Stomach (tissue), 4 donors: ENCODE measurements at regions not wholly inside any gene's neighbourhood (a gene's known extent, or its start where the extent isn't known, plus 50 kb on each side); places are given as distances from the start of the nearest gene placed in this dataset.

Source experiments
- EP300 ChIP-seq: sonication (generic); formaldehyde crosslinking; IDR thresholded peaks from one replicate; pipeline ENCODE4 v1.6.1; 2017; ENCODE audit warnings: antibody characterized with exemption
- TF ChIP-seq, protein P1 (sequence below), 7 experiments: fragments of 450-650 bp in 4 of 7; fragments of 200-600 bp in 3 of 7; sonication (generic) in 3 of 7; IDR thresholded peaks; one replicate each; pipeline ENCODE4 v1.5.1; 2016 to 2019; ENCODE audit warnings: antibody characterized with exemption in 7 of 7, control low read depth in 2 of 7, mild to moderate bottlenecking in 1 of 7

DNA sequence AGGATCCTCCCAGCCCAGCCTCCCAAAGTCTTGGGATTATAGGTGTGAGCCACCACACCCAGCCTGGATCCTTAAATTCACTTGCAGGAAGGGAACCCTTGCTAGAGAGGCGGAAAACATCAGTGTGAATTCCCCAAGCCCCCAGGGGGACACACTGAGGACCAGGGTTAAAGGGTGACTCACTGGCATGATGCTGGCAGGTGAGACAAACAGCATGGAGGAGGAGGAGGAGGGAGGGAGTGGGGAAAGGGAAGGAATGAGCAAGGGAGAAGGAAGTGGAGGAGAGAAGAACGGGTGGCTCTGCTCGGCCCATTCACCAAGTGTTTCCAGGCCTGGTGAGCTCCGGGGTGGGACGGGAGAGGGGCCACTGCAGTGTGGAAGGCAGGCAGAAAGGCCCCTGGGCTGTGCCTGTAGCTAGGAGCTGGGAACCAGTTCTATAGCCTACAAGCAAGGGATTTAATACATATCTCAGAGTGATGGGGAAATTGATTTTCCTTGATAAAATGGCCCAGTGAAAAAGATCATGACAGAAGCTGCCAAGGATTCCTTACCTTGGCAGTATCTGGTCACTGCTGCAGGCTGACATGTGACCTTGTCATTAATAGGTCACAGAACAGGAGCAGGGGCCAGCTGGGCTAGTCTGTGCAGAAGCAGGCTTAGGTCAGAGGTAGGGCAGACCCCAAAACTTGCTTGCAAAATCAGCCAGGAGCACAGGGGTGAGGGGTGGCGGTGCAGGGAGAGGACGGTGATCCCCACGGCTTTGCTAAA is 370.2 kb downstream of the SHANK2 start:
- TF ChIP-seq EP300: no peak
- TF ChIP-seq, protein P1, sequence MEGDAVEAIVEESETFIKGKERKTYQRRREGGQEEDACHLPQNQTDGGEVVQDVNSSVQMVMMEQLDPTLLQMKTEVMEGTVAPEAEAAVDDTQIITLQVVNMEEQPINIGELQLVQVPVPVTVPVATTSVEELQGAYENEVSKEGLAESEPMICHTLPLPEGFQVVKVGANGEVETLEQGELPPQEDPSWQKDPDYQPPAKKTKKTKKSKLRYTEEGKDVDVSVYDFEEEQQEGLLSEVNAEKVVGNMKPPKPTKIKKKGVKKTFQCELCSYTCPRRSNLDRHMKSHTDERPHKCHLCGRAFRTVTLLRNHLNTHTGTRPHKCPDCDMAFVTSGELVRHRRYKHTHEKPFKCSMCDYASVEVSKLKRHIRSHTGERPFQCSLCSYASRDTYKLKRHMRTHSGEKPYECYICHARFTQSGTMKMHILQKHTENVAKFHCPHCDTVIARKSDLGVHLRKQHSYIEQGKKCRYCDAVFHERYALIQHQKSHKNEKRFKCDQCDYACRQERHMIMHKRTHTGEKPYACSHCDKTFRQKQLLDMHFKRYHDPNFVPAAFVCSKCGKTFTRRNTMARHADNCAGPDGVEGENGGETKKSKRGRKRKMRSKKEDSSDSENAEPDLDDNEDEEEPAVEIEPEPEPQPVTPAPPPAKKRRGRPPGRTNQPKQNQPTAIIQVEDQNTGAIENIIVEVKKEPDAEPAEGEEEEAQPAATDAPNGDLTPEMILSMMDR (IDR thresholded peaks at IDR 0.05): no peak
